BE2C (cell line): ENCODE measurements at regions not wholly inside any gene's neighbourhood (a gene's known extent, or its start where the extent isn't known, plus 50 kb on each side); places are given as distances from the start of the nearest gene placed in this dataset.

Experiments
- DNase-seq: peaks from one replicate; pipeline ENCODE4 v3.0.0-alpha.2; 2020
- H3K27me3 ChIP-seq: fragments of 250-450 bp; sonication (Bioruptor Pico); 2 replicates; pipeline ENCODE4 v1.5.1; 2020; ENCODE audit warnings: mild to moderate bottlenecking
- H3K36me3 ChIP-seq: fragments of 250-450 bp; sonication (Bioruptor Pico); 2 replicates; pipeline ENCODE4 v1.5.1; 2020; ENCODE audit warnings: mild to moderate bottlenecking
- H3K4me1 ChIP-seq: fragments of 250-450 bp; sonication (Bioruptor Pico); 2 replicates; pipeline ENCODE4 v1.5.1; 2020
- H3K4me3 ChIP-seq: 2 replicates; pipeline ENCODE4 v1.5.1; 2011; ENCODE audit warnings: low read depth, low read length
- H3K9me3 ChIP-seq: fragments of 250-450 bp; sonication (Bioruptor Pico); 2 replicates; pipeline ENCODE4 v1.5.1; 2020
- CTCF ChIP-seq: IDR thresholded peaks from 2 replicates; pipeline ENCODE4 v1.5.1; 2012; ENCODE audit warnings: mild to moderate bottlenecking, low read depth, low read length

- H3K27me3 ChIP-seq: peaks cover 55% of the 10 kb centered on the region
- H3K4me3 ChIP-seq: no peak overlapping the region
- H3K36me3 ChIP-seq: no peaks in the 10 kb centered on the region
- no peak for DNase-seq
- no peak for TF ChIP-seq CTCF
- no peaks in the 10 kb centered on the region for H3K4me1 ChIP-seq
- no peaks in the 10 kb centered on the region for H3K9me3 ChIP-seq
These were observed 76.5 kb downstream of the MICALL2 start for GRCh38 chr7:1382553-1383397.

- H3K4me1 ChIP-seq: no peaks in the 10 kb centered on the region
- TF ChIP-seq CTCF: no peak
- H3K27me3 ChIP-seq: peaks cover 60% of the 10 kb centered on the region
- no peak overlapping the region for H3K4me3 ChIP-seq
- H3K9me3 ChIP-seq: no peaks in the 10 kb centered on the region
- no peaks in the 10 kb centered on the region for H3K36me3 ChIP-seq
- DNase-seq: no peak
These were observed 75.7 kb downstream of the MICALL2 start for GRCh38 chr7:1383398-1384112.

GRCh38 chr7:1384113-1384415 is 75.2 kb downstream of the MICALL2 start:
- Histone ChIP-seq H3K27me3 (peaks cover 66% of the 10 kb centered on the region), H3K36me3 (no peaks in the 10 kb centered on the region), H3K4me3 (no peak overlapping the region), H3K9me3 (no peaks in the 10 kb centered on the region), H3K4me1 (no peaks in the 10 kb centered on the region)
- no peak for DNase-seq
- no peak for TF ChIP-seq CTCF
